Liver (tissue), 3 donors: ENCODE measurements at regions not wholly inside any gene's neighbourhood (a gene's known extent, or its start where the extent isn't known, plus 50 kb on each side); places are given as distances from the start of the nearest gene placed in this dataset.

Experiments
- EGR1 ChIP-seq, 2 donors: IDR thresholded peaks; 2 replicates each; pipeline ENCODE4 v1.6.1; 2016 to 2018; ENCODE audit warnings: antibody characterized with exemption in 2 of 2, low read depth in 2 of 2
- FOXA1 ChIP-seq: IDR thresholded peaks from 2 replicates; pipeline ENCODE4 v1.6.1; 2016; ENCODE audit warnings: antibody characterized with exemption
- FOXA2 ChIP-seq: IDR thresholded peaks from 2 replicates; pipeline ENCODE4 v1.6.1; 2016; ENCODE audit warnings: antibody characterized with exemption
- HNF4G ChIP-seq: IDR thresholded peaks from 2 replicates; pipeline ENCODE4 v1.6.1; 2016; ENCODE audit warnings: antibody characterized with exemption
- TAF1 ChIP-seq: conservative IDR thresholded peaks from 2 replicates; pipeline ENCODE4 v1.6.1; 2016; ENCODE audit warnings: antibody characterized with exemption, mild to moderate bottlenecking
- YY1 ChIP-seq: IDR thresholded peaks from 2 replicates; pipeline ENCODE4 v1.6.1; 2016; ENCODE audit warnings: antibody characterized with exemption, mild to moderate bottlenecking
- TF ChIP-seq, protein P1 (sequence below): IDR thresholded peaks from 2 replicates; pipeline ENCODE4 v1.6.1; 2016; ENCODE audit warnings: antibody characterized with exemption
- TF ChIP-seq, protein P2 (sequence below): IDR thresholded peaks from 2 replicates; pipeline ENCODE4 v1.6.1; 2016; ENCODE audit warnings: antibody characterized with exemption
- TF ChIP-seq, protein P3 (sequence below): IDR thresholded peaks from 2 replicates; pipeline ENCODE4 v1.6.1; 2016; ENCODE audit warnings: antibody characterized with exemption
- TF ChIP-seq, protein P4 (sequence below): fragments of 150-350 bp; IDR thresholded peaks from 2 replicates; pipeline ENCODE4 v1.5.1; 2017; ENCODE audit warnings: improper control_type of control experiment, low read depth, low read length; ENCODE audit not compliant: missing input control
- donor health status: healthy.
- donor health status: healthy.

DNA sequence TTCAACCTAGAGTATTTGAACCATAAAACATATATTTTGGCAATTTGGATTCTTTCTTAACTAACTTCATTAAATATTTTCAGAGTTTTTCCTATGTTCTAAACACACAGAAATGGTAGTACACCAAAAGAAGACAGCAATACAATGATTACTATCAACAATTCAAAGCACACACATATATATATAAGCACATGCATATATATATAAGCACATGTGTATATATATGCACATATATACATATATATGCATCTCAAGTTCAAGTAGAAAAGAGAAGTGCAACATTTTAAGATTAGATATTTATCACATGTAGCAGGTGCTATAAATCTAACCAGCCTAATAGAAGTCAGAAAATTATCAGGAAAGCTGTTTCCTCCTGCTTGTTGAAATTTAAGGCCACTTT is 320.9 kb upstream of the FSIP2 start:
- TF ChIP-seq, protein P1, sequence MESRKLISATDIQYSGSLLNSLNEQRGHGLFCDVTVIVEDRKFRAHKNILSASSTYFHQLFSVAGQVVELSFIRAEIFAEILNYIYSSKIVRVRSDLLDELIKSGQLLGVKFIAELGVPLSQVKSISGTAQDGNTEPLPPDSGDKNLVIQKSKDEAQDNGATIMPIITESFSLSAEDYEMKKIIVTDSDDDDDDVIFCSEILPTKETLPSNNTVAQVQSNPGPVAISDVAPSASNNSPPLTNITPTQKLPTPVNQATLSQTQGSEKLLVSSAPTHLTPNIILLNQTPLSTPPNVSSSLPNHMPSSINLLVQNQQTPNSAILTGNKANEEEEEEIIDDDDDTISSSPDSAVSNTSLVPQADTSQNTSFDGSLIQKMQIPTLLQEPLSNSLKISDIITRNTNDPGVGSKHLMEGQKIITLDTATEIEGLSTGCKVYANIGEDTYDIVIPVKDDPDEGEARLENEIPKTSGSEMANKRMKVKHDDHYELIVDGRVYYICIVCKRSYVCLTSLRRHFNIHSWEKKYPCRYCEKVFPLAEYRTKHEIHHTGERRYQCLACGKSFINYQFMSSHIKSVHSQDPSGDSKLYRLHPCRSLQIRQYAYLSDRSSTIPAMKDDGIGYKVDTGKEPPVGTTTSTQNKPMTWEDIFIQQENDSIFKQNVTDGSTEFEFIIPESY: no peak
- TF ChIP-seq, protein P2, sequence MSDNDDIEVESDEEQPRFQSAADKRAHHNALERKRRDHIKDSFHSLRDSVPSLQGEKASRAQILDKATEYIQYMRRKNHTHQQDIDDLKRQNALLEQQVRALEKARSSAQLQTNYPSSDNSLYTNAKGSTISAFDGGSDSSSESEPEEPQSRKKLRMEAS: no peak
- TF ChIP-seq, protein P3, sequence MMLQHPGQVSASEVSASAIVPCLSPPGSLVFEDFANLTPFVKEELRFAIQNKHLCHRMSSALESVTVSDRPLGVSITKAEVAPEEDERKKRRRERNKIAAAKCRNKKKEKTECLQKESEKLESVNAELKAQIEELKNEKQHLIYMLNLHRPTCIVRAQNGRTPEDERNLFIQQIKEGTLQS: no peak
- TF ChIP-seq, protein P4, sequence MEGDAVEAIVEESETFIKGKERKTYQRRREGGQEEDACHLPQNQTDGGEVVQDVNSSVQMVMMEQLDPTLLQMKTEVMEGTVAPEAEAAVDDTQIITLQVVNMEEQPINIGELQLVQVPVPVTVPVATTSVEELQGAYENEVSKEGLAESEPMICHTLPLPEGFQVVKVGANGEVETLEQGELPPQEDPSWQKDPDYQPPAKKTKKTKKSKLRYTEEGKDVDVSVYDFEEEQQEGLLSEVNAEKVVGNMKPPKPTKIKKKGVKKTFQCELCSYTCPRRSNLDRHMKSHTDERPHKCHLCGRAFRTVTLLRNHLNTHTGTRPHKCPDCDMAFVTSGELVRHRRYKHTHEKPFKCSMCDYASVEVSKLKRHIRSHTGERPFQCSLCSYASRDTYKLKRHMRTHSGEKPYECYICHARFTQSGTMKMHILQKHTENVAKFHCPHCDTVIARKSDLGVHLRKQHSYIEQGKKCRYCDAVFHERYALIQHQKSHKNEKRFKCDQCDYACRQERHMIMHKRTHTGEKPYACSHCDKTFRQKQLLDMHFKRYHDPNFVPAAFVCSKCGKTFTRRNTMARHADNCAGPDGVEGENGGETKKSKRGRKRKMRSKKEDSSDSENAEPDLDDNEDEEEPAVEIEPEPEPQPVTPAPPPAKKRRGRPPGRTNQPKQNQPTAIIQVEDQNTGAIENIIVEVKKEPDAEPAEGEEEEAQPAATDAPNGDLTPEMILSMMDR: no peak
- TF ChIP-seq HNF4G: no peak
- no peak for TF ChIP-seq TAF1
- no peak for TF ChIP-seq FOXA1
- no peak for TF ChIP-seq FOXA2
- no peak for TF ChIP-seq YY1
- no peak for TF ChIP-seq EGR1 (IDR thresholded peaks at IDR 0.05; ENCODE audit: low read depth in 2 of 2)
